WTC11 (cell line): ENCODE measurements at regions not wholly inside any gene's neighbourhood (a gene's known extent, or its start where the extent isn't known, plus 50 kb on each side); places are given as distances from the start of the nearest gene placed in this dataset.
"Not testable (repeated sequence)": the region's sequence is repeated elsewhere in the genome, so short reads cannot be mapped to it uniquely, and the experiment has no call there.

Experiments
- ATAC-seq: fragments of 200-7000 bp; cut with Tn5 transposase; 2 replicates; pipeline ENCODE4 v1.10.0; 2021; ENCODE audit warnings: mild to moderate bottlenecking, moderate library complexity
- CTCF ChIA-PET: fragments of 300-600 bp; sonication (Branson Sonifier 250); formaldehyde crosslinking; loops from one replicate; lab custom pipeline; 2021; ENCODE audit warnings: antibody characterized with exemption; lab: Charles Lee
- POLR2A ChIA-PET: fragments of 350-600 bp; sonication (Branson Sonifier 250); formaldehyde crosslinking; loops from one replicate; lab custom pipeline; 2021; ENCODE audit warnings: antibody characterized with exemption; lab: Charles Lee
- DNase-seq: peaks from one replicate; pipeline ENCODE4 v3.0.0; 2021; ENCODE audit warnings: low spot score
- H3K27ac Mint-ChIP-seq: 2 replicates; pipeline ENCODE4 v1.8.0; 2021; ENCODE audit warnings: mixed read lengths
- H3K27me3 Mint-ChIP-seq: 2 replicates; pipeline ENCODE4 v1.8.0; 2021; ENCODE audit warnings: low read depth, mild to moderate bottlenecking, moderate library complexity, mixed read lengths
- H3K36me3 Mint-ChIP-seq: 2 replicates; pipeline ENCODE4 v1.8.0; 2021; ENCODE audit warnings: mixed read lengths
- H3K4me1 Mint-ChIP-seq: 2 replicates; pipeline ENCODE4 v1.8.0; 2022; ENCODE audit warnings: mixed read lengths
- H3K4me3 Mint-ChIP-seq: 2 replicates; pipeline ENCODE4 v1.8.0; 2021; ENCODE audit warnings: mild to moderate bottlenecking, moderate library complexity, mixed read lengths
- H3K9me3 Mint-ChIP-seq: 2 replicates; pipeline ENCODE4 v1.8.0; 2021; ENCODE audit warnings: mixed read lengths
- CREM ChIP-seq: sonication (generic); formaldehyde crosslinking; IDR thresholded peaks from 2 replicates; pipeline ENCODE4 v1.8.1; 2022; ENCODE audit warnings: mild to moderate bottlenecking, missing genetic modification reagents, moderate library complexity
- EMX1 ChIP-seq: fragments of 250-450 bp; sonication (Bioruptor Pico); IDR thresholded peaks from 2 replicates; pipeline ENCODE4 v1.8.0; 2021; ENCODE audit warnings: mild to moderate bottlenecking
- FOXP1 ChIP-seq: sonication (generic); formaldehyde crosslinking; IDR thresholded peaks from 2 replicates; pipeline ENCODE4 v1.8.0; 2022; ENCODE audit warnings: missing genetic modification reagents, mild to moderate bottlenecking, moderate library complexity, borderline replicate concordance
- GRHL2 ChIP-seq: fragments of 250-450 bp; sonication (Bioruptor Pico); IDR thresholded peaks from 2 replicates; pipeline ENCODE4 v1.8.0; 2022; ENCODE audit warnings: mild to moderate bottlenecking, moderate library complexity; ENCODE audit not compliant: insufficient replicate concordance, severe bottlenecking
- GTF2I ChIP-seq: fragments of 250-450 bp; sonication (Bioruptor Pico); conservative IDR thresholded peaks from 2 replicates; pipeline ENCODE4 v1.4.0; 2021; ENCODE audit warnings: mild to moderate bottlenecking
- HMGA2 ChIP-seq: fragments of 250-450 bp; sonication (Bioruptor Pico); IDR thresholded peaks from 2 replicates; pipeline ENCODE4 v1.4.0; 2021; ENCODE audit warnings: mild to moderate bottlenecking, moderate library complexity
- JUN ChIP-seq: sonication (generic); formaldehyde crosslinking; IDR thresholded peaks from 2 replicates; pipeline ENCODE4 v1.8.0; 2023; ENCODE audit warnings: mild to moderate bottlenecking, missing genetic modification reagents
- NFYB ChIP-seq: sonication (generic); formaldehyde crosslinking; conservative IDR thresholded peaks from 2 replicates; pipeline ENCODE4 v1.8.0; 2022; ENCODE audit warnings: low read depth, missing genetic modification reagents
- SOX15 ChIP-seq: fragments of 250-450 bp; sonication (Bioruptor Pico); IDR thresholded peaks from 2 replicates; pipeline ENCODE4 v1.9.0; 2021; ENCODE audit warnings: mild to moderate bottlenecking
- ZNF396 ChIP-seq: fragments of 250-450 bp; sonication (Bioruptor Pico); IDR thresholded peaks from 2 replicates; pipeline ENCODE4 v1.8.0; 2021; ENCODE audit warnings: mild to moderate bottlenecking, moderate library complexity, borderline replicate concordance
- ZNF416 ChIP-seq: fragments of 250-450 bp; sonication (Bioruptor Pico); IDR thresholded peaks from 2 replicates; pipeline ENCODE4 v1.9.0; 2021; ENCODE audit warnings: mild to moderate bottlenecking, inconsistent platforms
- TF ChIP-seq, protein P1 (sequence below): fragments of 200-600 bp; IDR thresholded peaks from 2 replicates; pipeline ENCODE4 v1.8.0; 2022; ENCODE audit warnings: antibody characterized with exemption
- TF ChIP-seq, protein P2 (sequence below): fragments of 250-450 bp; sonication (Bioruptor Pico); conservative IDR thresholded peaks from 2 replicates; pipeline ENCODE4 v1.9.0; 2021; ENCODE audit warnings: mild to moderate bottlenecking
- TF ChIP-seq, protein P3 (sequence below): sonication (generic); formaldehyde crosslinking; IDR thresholded peaks from 2 replicates; pipeline ENCODE4 v1.8.0; 2022; ENCODE audit warnings: mild to moderate bottlenecking, missing genetic modification reagents
- TF ChIP-seq, protein P4 (sequence below): sonication (generic); formaldehyde crosslinking; IDR thresholded peaks from 2 replicates; pipeline ENCODE4 v1.8.1; 2023; ENCODE audit warnings: mild to moderate bottlenecking, missing genetic modification reagents, moderate library complexity
- TF ChIP-seq, protein P5 (sequence below): sonication (generic); formaldehyde crosslinking; IDR thresholded peaks from 2 replicates; pipeline ENCODE4 v1.8.1; 2022; ENCODE audit warnings: low read depth, mild to moderate bottlenecking, moderate library complexity, missing genetic modification reagents, borderline replicate concordance
- TF ChIP-seq, protein P6 (sequence below): sonication (generic); formaldehyde crosslinking; IDR thresholded peaks from 2 replicates; pipeline ENCODE4 v1.8.0; 2022; ENCODE audit warnings: mild to moderate bottlenecking, missing genetic modification reagents
- TF ChIP-seq, protein P7 (sequence below): sonication (generic); formaldehyde crosslinking; conservative IDR thresholded peaks from 2 replicates; pipeline ENCODE4 v1.8.1; 2022; ENCODE audit warnings: mild to moderate bottlenecking, missing genetic modification reagents
- TF ChIP-seq, protein P8 (sequence below): sonication (generic); formaldehyde crosslinking; IDR thresholded peaks from 2 replicates; pipeline ENCODE4 v1.8.1; 2023; ENCODE audit warnings: mild to moderate bottlenecking, missing genetic modification reagents, moderate library complexity
- TF ChIP-seq, protein P9 (sequence below): fragments of 250-450 bp; sonication (Bioruptor Pico); IDR thresholded peaks from 2 replicates; pipeline ENCODE4 v1.9.0; 2021; ENCODE audit warnings: mild to moderate bottlenecking

DNA sequence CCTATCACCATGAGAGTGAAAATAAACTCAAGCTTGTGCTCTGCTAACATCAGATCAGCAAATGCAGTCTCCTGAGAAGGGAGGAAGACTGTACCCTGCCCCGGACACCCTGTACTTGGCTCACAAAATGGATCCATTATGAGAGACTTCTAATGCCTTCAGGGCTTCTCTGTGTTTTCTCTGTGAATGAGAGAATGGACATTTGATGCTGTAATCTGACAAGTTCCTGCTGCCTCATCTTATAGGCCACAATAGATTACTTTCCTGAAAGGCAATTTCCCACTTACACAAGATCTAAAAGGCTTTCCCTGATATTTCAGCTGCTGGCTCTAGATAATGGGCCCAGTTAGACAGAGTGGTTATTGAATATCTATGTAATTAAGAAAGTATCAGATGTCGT is 117.2 kb downstream of the OTOR start (continued):
- TF ChIP-seq, protein P1, sequence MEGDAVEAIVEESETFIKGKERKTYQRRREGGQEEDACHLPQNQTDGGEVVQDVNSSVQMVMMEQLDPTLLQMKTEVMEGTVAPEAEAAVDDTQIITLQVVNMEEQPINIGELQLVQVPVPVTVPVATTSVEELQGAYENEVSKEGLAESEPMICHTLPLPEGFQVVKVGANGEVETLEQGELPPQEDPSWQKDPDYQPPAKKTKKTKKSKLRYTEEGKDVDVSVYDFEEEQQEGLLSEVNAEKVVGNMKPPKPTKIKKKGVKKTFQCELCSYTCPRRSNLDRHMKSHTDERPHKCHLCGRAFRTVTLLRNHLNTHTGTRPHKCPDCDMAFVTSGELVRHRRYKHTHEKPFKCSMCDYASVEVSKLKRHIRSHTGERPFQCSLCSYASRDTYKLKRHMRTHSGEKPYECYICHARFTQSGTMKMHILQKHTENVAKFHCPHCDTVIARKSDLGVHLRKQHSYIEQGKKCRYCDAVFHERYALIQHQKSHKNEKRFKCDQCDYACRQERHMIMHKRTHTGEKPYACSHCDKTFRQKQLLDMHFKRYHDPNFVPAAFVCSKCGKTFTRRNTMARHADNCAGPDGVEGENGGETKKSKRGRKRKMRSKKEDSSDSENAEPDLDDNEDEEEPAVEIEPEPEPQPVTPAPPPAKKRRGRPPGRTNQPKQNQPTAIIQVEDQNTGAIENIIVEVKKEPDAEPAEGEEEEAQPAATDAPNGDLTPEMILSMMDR: no peak

DNA sequence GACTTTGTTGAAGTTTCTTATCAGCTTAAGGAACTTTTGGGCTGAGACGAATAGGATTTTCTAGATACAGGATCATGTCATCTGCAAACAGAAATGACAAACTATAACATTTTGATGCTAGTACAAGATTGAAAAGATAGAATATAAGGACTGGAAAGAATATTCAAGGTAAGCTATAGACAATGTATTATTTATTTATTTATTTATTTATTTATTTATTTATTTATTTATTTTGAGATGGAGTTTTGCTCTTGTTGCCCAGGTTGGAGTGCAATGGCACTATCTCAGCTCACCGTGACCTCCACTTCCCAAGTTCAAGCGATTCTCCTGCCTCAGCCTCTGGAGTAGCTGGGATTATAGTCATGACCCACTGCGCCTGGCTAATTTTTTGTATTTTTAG is 125.0 kb downstream of the OTOR start:
- H3K9me3 Mint-ChIP-seq, H3K36me3 Mint-ChIP-seq, CTCF ChIA-PET, H3K4me1 Mint-ChIP-seq, H3K27me3 Mint-ChIP-seq, H3K27ac Mint-ChIP-seq, POLR2A ChIA-PET, DNase-seq, H3K4me3 Mint-ChIP-seq, ATAC-seq: not testable (repeated sequence)

DNA sequence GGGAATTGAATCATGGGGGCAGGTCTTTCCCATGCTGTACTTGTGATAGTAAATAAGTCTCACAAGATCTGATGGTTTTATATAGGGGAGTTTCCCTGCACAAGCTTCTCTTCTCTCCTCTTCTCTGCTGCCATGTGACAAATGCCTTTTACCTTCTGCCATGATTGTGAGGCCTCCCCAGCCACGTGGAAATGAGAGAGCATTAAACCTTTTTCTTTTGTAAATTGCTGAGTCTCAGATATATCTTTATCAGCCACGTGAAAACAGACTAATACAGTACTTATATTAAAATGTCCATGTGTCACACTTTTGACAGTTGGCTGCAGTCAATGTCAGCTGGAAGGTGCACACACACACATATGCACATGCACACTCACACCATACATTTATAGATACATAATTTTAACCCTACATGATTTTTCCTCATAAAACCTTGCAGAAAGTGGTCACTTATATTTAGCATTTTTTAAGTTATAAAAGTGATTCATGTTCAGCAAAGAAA is 128.9 kb downstream of the OTOR start:
- no peak overlapping the region for H3K27ac Mint-ChIP-seq
- H3K4me3 Mint-ChIP-seq: no peak overlapping the region
- DNase-seq (no peak), ATAC-seq (no peak)
- ChIA-PET CTCF (no interaction called here), POLR2A (interaction anchor here (0.6 kb wide), 1 partner anchor 56 kb away, joined by 3 read pairs; no protein-coding TSS in a partner anchor)
- H3K27me3 Mint-ChIP-seq: no peaks in the 10 kb centered on the region
- H3K9me3 Mint-ChIP-seq: peaks cover 4% of the 10 kb centered on the region
- H3K36me3 Mint-ChIP-seq: peaks cover 4% of the 10 kb centered on the region; the same call in 1 of the 2 replicates
- no peaks in the 10 kb centered on the region for H3K4me1 Mint-ChIP-seq
- TF ChIP-seq, protein P2, sequence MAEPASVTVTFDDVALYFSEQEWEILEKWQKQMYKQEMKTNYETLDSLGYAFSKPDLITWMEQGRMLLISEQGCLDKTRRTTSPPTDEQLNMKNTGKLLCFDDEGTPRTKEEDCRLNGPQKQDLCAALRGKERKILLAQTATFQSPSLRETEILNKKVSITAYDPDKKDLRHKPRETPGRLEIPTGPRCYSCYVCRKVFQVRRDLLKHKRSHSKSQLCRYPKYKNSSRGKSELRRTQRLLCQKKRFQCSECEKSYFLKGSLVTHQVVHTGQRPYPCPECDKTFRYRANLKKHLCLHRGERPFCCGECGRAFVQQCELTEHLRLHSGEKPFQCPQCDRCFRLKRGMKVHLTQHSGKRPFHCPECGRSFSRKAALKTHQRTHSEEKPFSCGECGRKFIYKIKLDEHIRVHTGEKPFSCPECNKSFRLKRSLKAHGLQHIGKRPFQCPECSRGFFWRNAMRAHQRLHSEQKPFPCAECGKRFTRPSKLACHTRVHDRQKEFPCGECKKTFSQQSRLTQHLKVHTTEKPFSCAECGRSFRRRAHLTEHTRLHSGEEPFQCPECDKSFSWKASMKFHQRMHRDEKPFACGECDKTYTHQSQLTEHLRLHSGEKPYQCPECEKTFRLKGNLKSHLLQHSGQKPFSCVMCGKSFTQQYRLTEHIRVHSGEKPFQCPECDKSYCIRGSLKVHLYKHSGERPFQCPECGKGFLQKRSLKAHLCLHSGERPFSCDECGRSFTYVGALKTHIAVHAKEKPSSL (CRISPR knock-in tag): no peak
- TF ChIP-seq ZNF416 (CRISPR knock-in tag) (no peak), NFYB (CRISPR knock-in tag) (no peak), JUN (CRISPR knock-in tag) (no peak), CREM (CRISPR knock-in tag) (no peak), GRHL2 (CRISPR knock-in tag) (no peak), ZNF396 (CRISPR knock-in tag) (no peak), EMX1 (CRISPR knock-in tag) (no peak), SOX15 (CRISPR knock-in tag) (no peak), HMGA2 (CRISPR knock-in tag) (no peak), GTF2I (CRISPR knock-in tag) (no peak), FOXP1 (CRISPR knock-in tag) (no peak)
- TF ChIP-seq, protein P3, sequence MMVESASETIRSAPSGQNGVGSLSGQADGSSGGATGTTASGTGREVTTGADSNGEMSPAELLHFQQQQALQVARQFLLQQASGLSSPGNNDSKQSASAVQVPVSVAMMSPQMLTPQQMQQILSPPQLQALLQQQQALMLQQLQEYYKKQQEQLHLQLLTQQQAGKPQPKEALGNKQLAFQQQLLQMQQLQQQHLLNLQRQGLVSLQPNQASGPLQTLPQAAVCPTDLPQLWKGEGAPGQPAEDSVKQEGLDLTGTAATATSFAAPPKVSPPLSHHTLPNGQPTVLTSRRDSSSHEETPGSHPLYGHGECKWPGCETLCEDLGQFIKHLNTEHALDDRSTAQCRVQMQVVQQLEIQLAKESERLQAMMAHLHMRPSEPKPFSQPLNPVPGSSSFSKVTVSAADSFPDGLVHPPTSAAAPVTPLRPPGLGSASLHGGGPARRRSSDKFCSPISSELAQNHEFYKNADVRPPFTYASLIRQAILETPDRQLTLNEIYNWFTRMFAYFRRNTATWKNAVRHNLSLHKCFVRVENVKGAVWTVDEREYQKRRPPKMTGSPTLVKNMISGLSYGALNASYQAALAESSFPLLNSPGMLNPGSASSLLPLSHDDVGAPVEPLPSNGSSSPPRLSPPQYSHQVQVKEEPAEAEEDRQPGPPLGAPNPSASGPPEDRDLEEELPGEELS (CRISPR knock-in tag): no peak
- TF ChIP-seq, protein P4, sequence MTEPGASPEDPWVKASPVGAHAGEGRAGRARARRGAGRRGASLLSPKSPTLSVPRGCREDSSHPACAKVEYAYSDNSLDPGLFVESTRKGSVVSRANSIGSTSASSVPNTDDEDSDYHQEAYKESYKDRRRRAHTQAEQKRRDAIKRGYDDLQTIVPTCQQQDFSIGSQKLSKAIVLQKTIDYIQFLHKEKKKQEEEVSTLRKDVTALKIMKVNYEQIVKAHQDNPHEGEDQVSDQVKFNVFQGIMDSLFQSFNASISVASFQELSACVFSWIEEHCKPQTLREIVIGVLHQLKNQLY: no peak
- TF ChIP-seq, protein P5, sequence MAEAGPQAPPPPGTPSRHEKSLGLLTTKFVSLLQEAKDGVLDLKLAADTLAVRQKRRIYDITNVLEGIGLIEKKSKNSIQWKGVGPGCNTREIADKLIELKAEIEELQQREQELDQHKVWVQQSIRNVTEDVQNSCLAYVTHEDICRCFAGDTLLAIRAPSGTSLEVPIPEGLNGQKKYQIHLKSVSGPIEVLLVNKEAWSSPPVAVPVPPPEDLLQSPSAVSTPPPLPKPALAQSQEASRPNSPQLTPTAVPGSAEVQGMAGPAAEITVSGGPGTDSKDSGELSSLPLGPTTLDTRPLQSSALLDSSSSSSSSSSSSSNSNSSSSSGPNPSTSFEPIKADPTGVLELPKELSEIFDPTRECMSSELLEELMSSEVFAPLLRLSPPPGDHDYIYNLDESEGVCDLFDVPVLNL: no peak
- TF ChIP-seq, protein P6, sequence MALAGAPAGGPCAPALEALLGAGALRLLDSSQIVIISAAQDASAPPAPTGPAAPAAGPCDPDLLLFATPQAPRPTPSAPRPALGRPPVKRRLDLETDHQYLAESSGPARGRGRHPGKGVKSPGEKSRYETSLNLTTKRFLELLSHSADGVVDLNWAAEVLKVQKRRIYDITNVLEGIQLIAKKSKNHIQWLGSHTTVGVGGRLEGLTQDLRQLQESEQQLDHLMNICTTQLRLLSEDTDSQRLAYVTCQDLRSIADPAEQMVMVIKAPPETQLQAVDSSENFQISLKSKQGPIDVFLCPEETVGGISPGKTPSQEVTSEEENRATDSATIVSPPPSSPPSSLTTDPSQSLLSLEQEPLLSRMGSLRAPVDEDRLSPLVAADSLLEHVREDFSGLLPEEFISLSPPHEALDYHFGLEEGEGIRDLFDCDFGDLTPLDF (CRISPR knock-in tag): no peak
- TF ChIP-seq, protein P7, sequence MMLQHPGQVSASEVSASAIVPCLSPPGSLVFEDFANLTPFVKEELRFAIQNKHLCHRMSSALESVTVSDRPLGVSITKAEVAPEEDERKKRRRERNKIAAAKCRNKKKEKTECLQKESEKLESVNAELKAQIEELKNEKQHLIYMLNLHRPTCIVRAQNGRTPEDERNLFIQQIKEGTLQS (CRISPR knock-in tag): no peak
- TF ChIP-seq, protein P8, sequence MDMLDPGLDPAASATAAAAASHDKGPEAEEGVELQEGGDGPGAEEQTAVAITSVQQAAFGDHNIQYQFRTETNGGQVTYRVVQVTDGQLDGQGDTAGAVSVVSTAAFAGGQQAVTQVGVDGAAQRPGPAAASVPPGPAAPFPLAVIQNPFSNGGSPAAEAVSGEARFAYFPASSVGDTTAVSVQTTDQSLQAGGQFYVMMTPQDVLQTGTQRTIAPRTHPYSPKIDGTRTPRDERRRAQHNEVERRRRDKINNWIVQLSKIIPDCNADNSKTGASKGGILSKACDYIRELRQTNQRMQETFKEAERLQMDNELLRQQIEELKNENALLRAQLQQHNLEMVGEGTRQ: no peak
- TF ChIP-seq, protein P9, sequence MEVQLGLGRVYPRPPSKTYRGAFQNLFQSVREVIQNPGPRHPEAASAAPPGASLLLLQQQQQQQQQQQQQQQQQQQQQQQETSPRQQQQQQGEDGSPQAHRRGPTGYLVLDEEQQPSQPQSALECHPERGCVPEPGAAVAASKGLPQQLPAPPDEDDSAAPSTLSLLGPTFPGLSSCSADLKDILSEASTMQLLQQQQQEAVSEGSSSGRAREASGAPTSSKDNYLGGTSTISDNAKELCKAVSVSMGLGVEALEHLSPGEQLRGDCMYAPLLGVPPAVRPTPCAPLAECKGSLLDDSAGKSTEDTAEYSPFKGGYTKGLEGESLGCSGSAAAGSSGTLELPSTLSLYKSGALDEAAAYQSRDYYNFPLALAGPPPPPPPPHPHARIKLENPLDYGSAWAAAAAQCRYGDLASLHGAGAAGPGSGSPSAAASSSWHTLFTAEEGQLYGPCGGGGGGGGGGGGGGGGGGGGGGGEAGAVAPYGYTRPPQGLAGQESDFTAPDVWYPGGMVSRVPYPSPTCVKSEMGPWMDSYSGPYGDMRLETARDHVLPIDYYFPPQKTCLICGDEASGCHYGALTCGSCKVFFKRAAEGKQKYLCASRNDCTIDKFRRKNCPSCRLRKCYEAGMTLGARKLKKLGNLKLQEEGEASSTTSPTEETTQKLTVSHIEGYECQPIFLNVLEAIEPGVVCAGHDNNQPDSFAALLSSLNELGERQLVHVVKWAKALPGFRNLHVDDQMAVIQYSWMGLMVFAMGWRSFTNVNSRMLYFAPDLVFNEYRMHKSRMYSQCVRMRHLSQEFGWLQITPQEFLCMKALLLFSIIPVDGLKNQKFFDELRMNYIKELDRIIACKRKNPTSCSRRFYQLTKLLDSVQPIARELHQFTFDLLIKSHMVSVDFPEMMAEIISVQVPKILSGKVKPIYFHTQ (CRISPR knock-in tag): no peak
